ENCODE measurements at regions not wholly inside any gene's neighbourhood (a gene's known extent, or its start where the extent isn't known, plus 50 kb on each side); places are given as distances from the start of the nearest gene placed in this dataset.

- DNase-seq: peak in 1 of 2 donors; percentile 1
These were observed 197.8 kb upstream of the ARX start for GRCh38 chrX:25213611-25214010.

- DNase-seq: no peak
These were observed 192.2 kb upstream of the ARX start for GRCh38 chrX:25207803-25208475.

- no peak for DNase-seq
These were observed 191.0 kb upstream of the ARX start for GRCh38 chrX:25206778-25207177.

- no peak for DNase-seq
These were observed 188.4 kb upstream of the ARX start for GRCh38 chrX:25204182-25204581.

- no peak for DNase-seq
These were observed 187.1 kb upstream of the ARX start for GRCh38 chrX:25202827-25203226.

- DNase-seq: peak in 1 of 2 donors; percentile 2
These were observed 183.1 kb upstream of the ARX start for GRCh38 chrX:25198891-25199290.

GRCh38 chrX:25198253-25198652 is 182.5 kb upstream of the ARX start:
- DNase-seq: no peak

- no peak for DNase-seq
These were observed 180.5 kb upstream of the ARX start for GRCh38 chrX:25196221-25196620.

GRCh38 chrX:25191403-25191802 is 175.6 kb upstream of the ARX start:
- DNase-seq: no peak

- DNase-seq: no peak
These were observed 166.0 kb upstream of the ARX start for GRCh38 chrX:25181775-25182174.

- no peak for DNase-seq
These were observed 164.5 kb upstream of the ARX start for GRCh38 chrX:25180242-25180641.

- DNase-seq: no peak
These were observed 162.8 kb upstream of the ARX start for GRCh38 chrX:25178555-25178954.

GRCh38 chrX:25175743-25176142 is 160.0 kb upstream of the ARX start:
- DNase-seq: no peak

GRCh38 chrX:25175171-25175570 is 159.4 kb upstream of the ARX start:
- no peak for DNase-seq

GRCh38 chrX:25166546-25166945 is 150.8 kb upstream of the ARX start:
- no peak for DNase-seq

- DNase-seq: no peak
These were observed 150.4 kb upstream of the ARX start for GRCh38 chrX:25166145-25166544.

- DNase-seq: no peak
These were observed 142.9 kb upstream of the ARX start for GRCh38 chrX:25158635-25159034.

GRCh38 chrX:25156832-25157231 is 141.1 kb upstream of the ARX start:
- no peak for DNase-seq

GRCh38 chrX:25156323-25156722 is 140.6 kb upstream of the ARX start:
- DNase-seq: no peak

GRCh38 chrX:25154168-25154567 is 138.4 kb upstream of the ARX start:
- no peak for DNase-seq

GRCh38 chrX:25151749-25152148 is 136.0 kb upstream of the ARX start:
- DNase-seq: no peak

GRCh38 chrX:25144043-25144940 is 128.5 kb upstream of the ARX start:
- DNase-seq: peak; percentile 8 to 45

- peak; percentile 1 to 4 for DNase-seq
These were observed 127.8 kb upstream of the ARX start for GRCh38 chrX:25143596-25143995.

- DNase-seq: no peak
These were observed 125.9 kb upstream of the ARX start for GRCh38 chrX:25141684-25142083.

Data from hippocampal formation (tissue), 2 donors.